ENCODE measurements at regions not wholly inside any gene's neighbourhood (a gene's known extent, or its start where the extent isn't known, plus 50 kb on each side); places are given as distances from the start of the nearest gene placed in this dataset.

DNA sequence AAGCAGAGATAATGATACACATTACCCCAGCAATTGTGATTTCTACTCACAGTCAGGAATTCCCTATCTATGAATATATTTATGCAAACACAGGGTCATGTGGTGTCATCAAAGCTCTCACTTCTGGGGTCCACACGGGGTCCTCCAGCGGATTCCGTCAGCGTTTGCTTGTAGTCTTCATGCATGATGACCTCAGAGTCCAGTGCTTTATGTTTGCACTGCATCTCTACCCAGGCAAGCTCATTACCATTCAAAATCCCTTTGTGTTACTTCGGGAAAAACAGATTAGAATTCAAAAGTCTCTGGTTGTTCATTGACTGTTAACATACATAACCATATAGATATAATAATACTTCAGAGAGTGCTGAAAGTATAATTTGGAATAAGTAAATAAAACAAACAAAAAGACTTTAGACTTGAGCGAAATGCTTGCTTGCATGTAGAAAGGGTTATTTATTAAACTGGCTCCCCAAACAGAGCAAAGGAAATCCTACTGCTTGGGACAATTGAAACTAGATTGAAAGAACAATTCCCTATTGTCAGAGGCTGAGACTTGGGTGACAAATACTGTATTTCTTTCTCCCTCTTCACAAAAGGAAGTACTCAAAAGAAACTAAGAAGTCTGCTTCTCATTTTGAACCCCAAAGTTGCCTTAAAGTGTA lies 423.1 kb downstream of the ETS1 start:
- TF ChIP-seq, protein P1, sequence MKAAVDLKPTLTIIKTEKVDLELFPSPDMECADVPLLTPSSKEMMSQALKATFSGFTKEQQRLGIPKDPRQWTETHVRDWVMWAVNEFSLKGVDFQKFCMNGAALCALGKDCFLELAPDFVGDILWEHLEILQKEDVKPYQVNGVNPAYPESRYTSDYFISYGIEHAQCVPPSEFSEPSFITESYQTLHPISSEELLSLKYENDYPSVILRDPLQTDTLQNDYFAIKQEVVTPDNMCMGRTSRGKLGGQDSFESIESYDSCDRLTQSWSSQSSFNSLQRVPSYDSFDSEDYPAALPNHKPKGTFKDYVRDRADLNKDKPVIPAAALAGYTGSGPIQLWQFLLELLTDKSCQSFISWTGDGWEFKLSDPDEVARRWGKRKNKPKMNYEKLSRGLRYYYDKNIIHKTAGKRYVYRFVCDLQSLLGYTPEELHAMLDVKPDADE (IDR thresholded peaks at IDR 0.05), result no peak
- TF ChIP-seq, protein P2, sequence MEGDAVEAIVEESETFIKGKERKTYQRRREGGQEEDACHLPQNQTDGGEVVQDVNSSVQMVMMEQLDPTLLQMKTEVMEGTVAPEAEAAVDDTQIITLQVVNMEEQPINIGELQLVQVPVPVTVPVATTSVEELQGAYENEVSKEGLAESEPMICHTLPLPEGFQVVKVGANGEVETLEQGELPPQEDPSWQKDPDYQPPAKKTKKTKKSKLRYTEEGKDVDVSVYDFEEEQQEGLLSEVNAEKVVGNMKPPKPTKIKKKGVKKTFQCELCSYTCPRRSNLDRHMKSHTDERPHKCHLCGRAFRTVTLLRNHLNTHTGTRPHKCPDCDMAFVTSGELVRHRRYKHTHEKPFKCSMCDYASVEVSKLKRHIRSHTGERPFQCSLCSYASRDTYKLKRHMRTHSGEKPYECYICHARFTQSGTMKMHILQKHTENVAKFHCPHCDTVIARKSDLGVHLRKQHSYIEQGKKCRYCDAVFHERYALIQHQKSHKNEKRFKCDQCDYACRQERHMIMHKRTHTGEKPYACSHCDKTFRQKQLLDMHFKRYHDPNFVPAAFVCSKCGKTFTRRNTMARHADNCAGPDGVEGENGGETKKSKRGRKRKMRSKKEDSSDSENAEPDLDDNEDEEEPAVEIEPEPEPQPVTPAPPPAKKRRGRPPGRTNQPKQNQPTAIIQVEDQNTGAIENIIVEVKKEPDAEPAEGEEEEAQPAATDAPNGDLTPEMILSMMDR (conservative IDR thresholded peaks at IDR 0.05; ENCODE audit: low read depth in 2 of 2), result no peak
- no peak for TF ChIP-seq EZH2 (IDR thresholded peaks at IDR 0.05; ENCODE audit: low read depth, unreplicated experiment)
- no peak for TF ChIP-seq POLR2AphosphoS5 (IDR thresholded peaks at IDR 0.05; ENCODE audit: low read depth)
- no peak for TF ChIP-seq EZH2phosphoT487 (IDR thresholded peaks at IDR 0.05; ENCODE audit: unreplicated experiment)
- TF ChIP-seq NANOG (IDR thresholded peaks at IDR 0.05; ENCODE audit: borderline replicate concordance), result no peak
- no peak for TF ChIP-seq CREB1 (CRISPR knock-in tag; IDR thresholded peaks at IDR 0.05; ENCODE audit: low read depth)
- TF ChIP-seq, protein P3, sequence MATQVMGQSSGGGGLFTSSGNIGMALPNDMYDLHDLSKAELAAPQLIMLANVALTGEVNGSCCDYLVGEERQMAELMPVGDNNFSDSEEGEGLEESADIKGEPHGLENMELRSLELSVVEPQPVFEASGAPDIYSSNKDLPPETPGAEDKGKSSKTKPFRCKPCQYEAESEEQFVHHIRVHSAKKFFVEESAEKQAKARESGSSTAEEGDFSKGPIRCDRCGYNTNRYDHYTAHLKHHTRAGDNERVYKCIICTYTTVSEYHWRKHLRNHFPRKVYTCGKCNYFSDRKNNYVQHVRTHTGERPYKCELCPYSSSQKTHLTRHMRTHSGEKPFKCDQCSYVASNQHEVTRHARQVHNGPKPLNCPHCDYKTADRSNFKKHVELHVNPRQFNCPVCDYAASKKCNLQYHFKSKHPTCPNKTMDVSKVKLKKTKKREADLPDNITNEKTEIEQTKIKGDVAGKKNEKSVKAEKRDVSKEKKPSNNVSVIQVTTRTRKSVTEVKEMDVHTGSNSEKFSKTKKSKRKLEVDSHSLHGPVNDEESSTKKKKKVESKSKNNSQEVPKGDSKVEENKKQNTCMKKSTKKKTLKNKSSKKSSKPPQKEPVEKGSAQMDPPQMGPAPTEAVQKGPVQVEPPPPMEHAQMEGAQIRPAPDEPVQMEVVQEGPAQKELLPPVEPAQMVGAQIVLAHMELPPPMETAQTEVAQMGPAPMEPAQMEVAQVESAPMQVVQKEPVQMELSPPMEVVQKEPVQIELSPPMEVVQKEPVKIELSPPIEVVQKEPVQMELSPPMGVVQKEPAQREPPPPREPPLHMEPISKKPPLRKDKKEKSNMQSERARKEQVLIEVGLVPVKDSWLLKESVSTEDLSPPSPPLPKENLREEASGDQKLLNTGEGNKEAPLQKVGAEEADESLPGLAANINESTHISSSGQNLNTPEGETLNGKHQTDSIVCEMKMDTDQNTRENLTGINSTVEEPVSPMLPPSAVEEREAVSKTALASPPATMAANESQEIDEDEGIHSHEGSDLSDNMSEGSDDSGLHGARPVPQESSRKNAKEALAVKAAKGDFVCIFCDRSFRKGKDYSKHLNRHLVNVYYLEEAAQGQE (IDR thresholded peaks at IDR 0.05; ENCODE audit: unreplicated experiment), result no peak
- no peak for TF ChIP-seq JUNB (IDR thresholded peaks at IDR 0.05; ENCODE audit: unreplicated experiment)
- TF ChIP-seq STAT1 (IDR thresholded peaks at IDR 0.05; ENCODE audit: unreplicated experiment), result no peak
- TF ChIP-seq ZNF114 (CRISPR knock-in tag; IDR thresholded peaks at IDR 0.05), result no peak

All from GM23338 (cell line).